Testis (tissue), 2 donors: ENCODE measurements at regions not wholly inside any gene's neighbourhood (a gene's known extent, or its start where the extent isn't known, plus 50 kb on each side); places are given as distances from the start of the nearest gene placed in this dataset.

Source experiments
- DNase-seq: peaks from one replicate; pipeline ENCODE4 v3.0.0-alpha.2; 2019
- H3K27ac ChIP-seq, 2 donors: fragments of 200-600 bp; sonication (generic); one replicate each; pipeline ENCODE4 v1.5.1; 2019
- H3K27me3 ChIP-seq: fragments of 200-600 bp; sonication (generic); one replicate; pipeline ENCODE4 v1.5.1; 2019
- H3K36me3 ChIP-seq: fragments of 200-600 bp; sonication (generic); one replicate; pipeline ENCODE4 v1.5.1; 2017; ENCODE audit warnings: low read depth; ENCODE audit errors: missing control alignments
- H3K4me1 ChIP-seq: fragments of 200-600 bp; sonication (generic); one replicate; pipeline ENCODE4 v1.5.1; 2019
- H3K4me3 ChIP-seq, 2 donors: fragments of 200-600 bp; sonication (generic); one replicate each; pipeline ENCODE4 v1.5.1; 2017 to 2019
- H3K9me3 ChIP-seq: fragments of 200-600 bp; sonication (generic); one replicate; pipeline ENCODE4 v1.5.1; 2017
- CTCF ChIP-seq, 3 experiments: fragments of 450-650 bp in 2 of 3; fragments of 200-600 bp in 1 of 3; sonication (generic) in 1 of 3; IDR thresholded peaks; one replicate each; pipeline ENCODE4 v1.5.1; 2016 to 2019; ENCODE audit warnings: antibody characterized with exemption in 3 of 3, mild to moderate bottlenecking in 2 of 3, moderate library complexity in 1 of 3
- POLR2A ChIP-seq: fragments of 450-650 bp; IDR thresholded peaks from one replicate; pipeline ENCODE4 v1.6.1; 2017; ENCODE audit warnings: antibody characterized with exemption, mild to moderate bottlenecking, moderate library complexity
- WGBS, 2 donors: methylation state at CpG; one replicate each; pipeline ENCODE4 v1.1.5; 2018; 5-methylcytosine and 5-hydroxymethylcytosine counted together
- intact Hi-C: fragments of 100-400 bp; cut with DNase I; formaldehyde crosslinking; loops from one replicate; pipeline ENCODE4 v1.15.1; 2023; ENCODE audit warnings: low total_unique reads

DNA sequence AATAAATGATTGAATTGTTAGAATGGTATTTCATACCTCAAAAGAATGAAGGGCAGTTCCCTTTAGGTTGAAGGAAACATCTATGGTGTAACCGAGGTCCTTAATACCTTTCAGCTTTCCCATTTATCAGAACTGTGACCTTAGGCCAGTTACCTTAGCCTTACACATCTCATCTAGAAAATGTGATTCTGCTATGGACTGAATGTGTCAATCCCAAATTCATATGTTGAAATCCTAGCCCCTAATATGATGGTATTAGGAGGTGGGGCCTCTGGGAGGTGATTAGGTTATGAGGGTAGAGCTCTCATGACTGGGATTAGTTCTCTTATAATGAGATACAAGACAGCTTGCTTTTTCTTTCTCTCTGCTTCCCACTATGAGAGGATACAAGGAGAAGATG lies 441.9 kb downstream of the PLK2 start:
- Histone ChIP-seq H3K27ac (no peak overlapping the region), H3K4me3 (no peak overlapping the region), H3K9me3 (no peaks in the 10 kb centered on the region), H3K36me3 (no peaks in the 10 kb centered on the region), H3K4me1 (peaks cover 3% of the 10 kb centered on the region), H3K27me3 (no peaks in the 10 kb centered on the region)
- WGBS, 2 donors, result 93 to 95% methylated on average over 1 of the region's 1 CpG
- TF ChIP-seq POLR2A, result no peak
- TF ChIP-seq CTCF (IDR thresholded peaks at IDR 0.05), result no peak
- DNase-seq, result no peak
- intact Hi-C loops, result no loop called here

DNA sequence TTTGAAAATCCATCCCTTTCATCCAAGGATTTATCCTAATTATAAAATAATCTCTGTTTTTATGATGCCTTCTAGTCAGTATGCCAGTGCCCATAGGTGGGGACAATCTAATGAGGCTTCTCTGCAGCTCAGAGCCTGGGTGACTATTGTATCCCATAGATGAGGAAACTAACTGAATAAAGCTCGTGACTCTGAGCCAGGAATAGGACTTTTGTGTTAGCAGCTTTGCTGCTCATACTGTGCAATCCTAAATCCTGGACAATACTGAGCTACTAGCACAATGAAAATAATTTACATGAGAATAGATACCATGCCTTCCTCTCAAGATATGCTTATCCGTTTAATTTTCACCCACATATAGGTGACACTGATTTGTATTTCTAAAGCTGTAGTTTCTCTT lies 443.0 kb downstream of the PLK2 start:
- Histone ChIP-seq H3K36me3 (no peaks in the 10 kb centered on the region), H3K27ac (no peak overlapping the region), H3K9me3 (no peaks in the 10 kb centered on the region), H3K27me3 (no peaks in the 10 kb centered on the region), H3K4me1 (peaks cover 3% of the 10 kb centered on the region), H3K4me3 (no peak overlapping the region)
- WGBS, 2 donors, result 91 to 94% methylated on average over 2 of the region's 2 CpGs
- intact Hi-C loops, result no loop called here
- TF ChIP-seq POLR2A, result no peak
- no peak for TF ChIP-seq CTCF (IDR thresholded peaks at IDR 0.05)
- no peak for DNase-seq

- H3K36me3 ChIP-seq, result no peaks in the 10 kb centered on the region
- TF ChIP-seq POLR2A (no peak), CTCF (IDR thresholded peaks at IDR 0.05) (no peak)
- no peak overlapping the region for H3K27ac ChIP-seq
- peaks cover 3% of the 10 kb centered on the region for H3K4me1 ChIP-seq
- no peak overlapping the region for H3K4me3 ChIP-seq
- no peak for DNase-seq
- H3K27me3 ChIP-seq, result no peaks in the 10 kb centered on the region
- no peaks in the 10 kb centered on the region for H3K9me3 ChIP-seq
- 76 to 84% methylated on average over 6 of the region's 6 CpGs for WGBS, 2 donors
- intact Hi-C loops, result no loop called here
Measured at GRCh38 chr5:58016358-58016757, 443.5 kb downstream of the PLK2 start.

GRCh38 chr5:58015175-58015574 lies 444.7 kb downstream of the PLK2 start:
- Histone ChIP-seq H3K9me3 (no peaks in the 10 kb centered on the region), H3K27ac (no peak overlapping the region), H3K27me3 (no peaks in the 10 kb centered on the region), H3K36me3 (no peaks in the 10 kb centered on the region), H3K4me3 (no peak overlapping the region), H3K4me1 (no peaks in the 10 kb centered on the region)
- intact Hi-C loops, result no loop called here
- DNase-seq, result no peak
- 82 to 88% methylated on average over 3 of the region's 3 CpGs for WGBS, 2 donors
- no peak for TF ChIP-seq POLR2A
- TF ChIP-seq CTCF (IDR thresholded peaks at IDR 0.05), result no peak

GRCh38 chr5:58013542-58014258 lies 446.2 kb downstream of the PLK2 start:
- no peak for TF ChIP-seq POLR2A
- TF ChIP-seq CTCF (IDR thresholded peaks at IDR 0.05), result no peak
- H3K27me3 ChIP-seq, result no peaks in the 10 kb centered on the region
- WGBS, 2 donors, result 72 to 83% methylated on average over 9 of the region's 9 CpGs
- no peak overlapping the region for H3K4me3 ChIP-seq
- intact Hi-C loops, result no loop called here
- no peak for DNase-seq
- H3K4me1 ChIP-seq, result no peaks in the 10 kb centered on the region
- H3K27ac ChIP-seq, result no peak overlapping the region
- no peaks in the 10 kb centered on the region for H3K36me3 ChIP-seq
- H3K9me3 ChIP-seq, result no peaks in the 10 kb centered on the region
